ENCODE measurements at regions not wholly inside any gene's neighbourhood (a gene's known extent, or its start where the extent isn't known, plus 50 kb on each side); places are given as distances from the start of the nearest gene placed in this dataset.

DNA sequence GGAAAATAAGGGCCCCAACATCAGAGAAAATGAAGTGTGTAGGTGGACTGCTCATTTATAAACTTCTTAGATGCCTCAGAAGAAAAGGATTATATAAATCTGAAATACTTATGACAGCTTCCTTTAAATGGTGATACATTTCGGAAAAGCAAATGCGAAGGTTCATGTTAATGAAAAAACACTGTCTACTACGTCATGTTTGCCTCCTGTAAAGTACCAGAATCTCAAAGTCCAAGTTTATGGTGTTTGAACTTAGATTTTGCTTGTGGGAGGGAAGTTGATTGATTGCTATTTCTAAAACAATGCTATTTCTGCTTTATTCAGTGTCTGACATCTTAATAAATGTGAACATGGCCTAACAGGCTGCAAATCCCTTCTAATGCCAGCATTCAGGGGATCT is 514.6 kb downstream of the ZNF608 start:
- DNase-seq (ENCODE audit: low spot score): no peak

DNA sequence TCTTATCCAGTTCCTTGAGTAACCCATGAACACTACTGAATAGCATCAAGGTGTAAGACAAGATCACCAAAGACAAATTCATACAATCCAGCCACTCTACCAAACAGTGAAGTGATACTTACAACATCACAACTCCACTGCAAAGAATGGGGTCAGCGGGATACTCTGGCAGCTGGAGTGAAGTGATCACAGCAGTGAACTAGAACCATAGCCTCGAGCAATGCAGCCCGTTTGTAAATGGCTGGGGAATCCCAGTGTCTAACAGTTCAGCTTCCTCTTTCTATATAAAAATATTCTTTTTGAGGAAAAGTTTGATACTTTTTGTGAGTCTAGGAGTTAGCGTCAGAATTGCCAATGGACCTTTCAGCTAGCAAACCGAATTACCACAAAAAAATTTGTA is 515.2 kb downstream of the ZNF608 start:
- DNase-seq (ENCODE audit: low spot score): no peak

DNA sequence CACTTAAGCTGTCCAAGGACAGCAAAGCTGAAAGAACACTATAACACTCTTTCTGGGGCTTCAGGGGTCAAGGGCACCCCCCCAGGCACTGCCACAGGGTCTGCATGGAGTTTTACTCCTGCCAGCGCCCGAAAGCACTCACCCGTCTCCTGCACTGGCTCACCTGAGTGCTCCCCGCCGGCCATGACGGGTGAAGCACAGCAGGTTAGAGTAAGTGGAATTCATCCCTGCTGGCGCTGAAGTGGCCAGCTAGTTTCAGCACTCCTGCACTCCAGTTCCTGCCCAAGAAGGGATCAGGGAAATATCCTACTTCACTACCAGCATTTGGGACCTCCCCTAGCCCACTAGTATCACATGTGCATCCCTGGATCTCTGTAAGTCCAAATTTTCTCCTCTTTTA is 516.0 kb downstream of the ZNF608 start:
- DNase-seq (ENCODE audit: low spot score): no peak

DNA sequence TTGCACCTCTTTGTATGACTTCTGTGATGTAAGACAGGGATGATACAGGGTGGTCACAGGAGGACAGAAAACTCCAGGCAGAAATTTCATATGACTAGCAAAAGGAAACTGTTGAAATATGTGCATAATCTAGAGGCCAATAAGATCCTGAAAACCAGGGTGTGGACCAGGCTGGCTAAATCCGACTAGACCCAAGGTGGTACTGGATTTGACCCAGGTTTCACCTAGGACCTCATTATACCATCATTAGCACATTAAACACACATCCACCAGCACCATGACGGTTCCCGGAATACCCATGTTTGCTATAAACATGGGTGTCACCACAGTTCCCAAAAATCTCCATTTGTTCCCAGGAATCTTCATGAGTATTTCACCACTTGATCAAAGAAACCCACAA is 517.1 kb downstream of the ZNF608 start:
- DNase-seq (ENCODE audit: low spot score): no peak

DNA sequence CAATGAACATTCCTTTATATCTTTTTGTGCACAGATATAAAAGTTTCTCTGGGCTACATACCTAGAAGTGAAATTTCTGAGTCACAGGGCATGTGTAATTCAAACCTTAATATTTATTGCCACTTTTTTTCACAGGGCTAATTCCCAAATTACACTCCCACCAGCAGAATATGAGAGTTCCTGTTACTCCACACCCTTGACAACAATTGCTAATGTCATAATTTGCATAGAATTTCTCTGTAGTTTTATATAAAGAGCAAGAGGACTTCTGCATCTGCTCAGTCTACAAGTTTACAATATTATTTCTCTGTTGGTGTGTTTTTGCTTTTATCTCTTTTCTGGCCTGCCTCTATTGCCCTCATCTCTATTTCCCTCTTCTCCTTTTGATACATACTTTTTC is 518.5 kb downstream of the ZNF608 start:
- DNase-seq (ENCODE audit: low spot score): no peak

DNA sequence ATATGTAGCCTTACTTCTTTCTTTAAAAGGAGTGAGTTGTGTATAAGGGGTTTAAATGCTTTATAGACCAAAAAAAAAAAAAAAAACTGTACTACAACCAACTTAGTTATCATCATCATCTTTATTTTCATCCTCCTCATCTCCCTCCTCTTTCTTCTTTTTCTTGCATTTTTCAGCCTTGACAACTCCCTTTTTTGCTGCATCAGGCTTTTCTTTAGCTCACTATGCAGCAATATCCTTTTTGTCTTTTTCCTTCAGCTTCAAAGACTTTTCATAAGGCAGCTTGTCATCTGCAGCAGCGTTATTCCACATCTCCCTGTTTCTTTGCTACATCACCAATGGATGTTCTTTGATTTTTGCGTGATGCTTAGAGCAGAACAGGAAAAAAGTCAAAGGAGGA is 526.0 kb downstream of the ZNF608 start:
- DNase-seq (ENCODE audit: low spot score): no peak

DNA sequence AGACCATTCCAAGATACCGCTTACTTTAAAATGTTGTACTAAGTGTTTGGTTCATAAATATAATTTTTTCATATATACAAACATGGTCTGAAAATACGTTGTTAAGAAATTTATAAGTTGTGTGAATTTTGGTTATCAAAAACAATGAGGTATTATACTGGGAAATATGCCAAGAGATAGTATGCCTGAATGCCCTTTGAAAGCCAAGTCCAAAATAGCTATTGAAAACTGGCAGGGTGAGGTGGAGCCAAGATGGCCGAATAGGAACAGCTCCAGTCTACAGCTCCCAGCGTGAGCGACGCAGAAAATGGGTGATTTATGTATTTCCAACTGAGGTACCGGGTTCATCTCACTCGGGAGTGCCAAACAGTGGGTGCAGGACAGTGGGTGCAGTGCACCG is 533.5 kb downstream of the ZNF608 start:
- no peak for DNase-seq (ENCODE audit: low spot score)

DNA sequence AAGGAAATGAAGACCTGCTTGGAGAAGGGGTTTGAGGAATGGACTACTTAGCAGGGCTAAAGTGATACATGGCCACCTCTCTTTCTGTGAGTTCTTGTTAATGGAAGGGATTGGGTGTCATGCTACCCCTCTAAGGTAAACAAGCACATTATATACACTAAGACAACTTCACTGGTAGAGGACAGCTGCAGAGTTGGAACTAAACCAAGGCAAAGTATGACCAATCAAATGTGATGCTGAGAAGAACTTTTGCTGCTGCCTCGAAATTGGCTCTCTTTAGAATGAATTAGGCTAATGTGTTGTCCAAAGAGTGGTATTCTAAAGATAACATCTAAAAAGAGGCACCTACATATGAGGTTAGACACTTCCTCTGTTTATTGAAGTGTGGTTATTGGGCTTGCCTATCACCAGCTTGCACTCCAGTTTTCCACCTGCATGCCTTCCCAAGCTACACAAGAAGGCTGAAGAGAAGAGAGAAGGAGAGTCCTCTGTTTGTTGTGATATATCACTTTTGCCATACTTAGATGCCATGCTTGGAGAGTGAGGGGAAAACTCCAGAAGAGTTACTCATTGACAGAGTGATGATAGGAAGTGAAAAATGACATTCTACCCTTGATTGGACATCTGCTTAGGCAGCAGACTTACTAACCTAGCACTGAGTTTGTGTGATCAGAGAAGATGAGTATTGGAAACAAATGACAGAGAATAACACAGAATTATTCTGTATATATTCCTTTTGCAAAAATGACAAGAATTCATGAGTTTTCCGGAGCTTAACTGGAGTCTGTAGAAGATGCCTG is 536.1 kb downstream of the ZNF608 start:
- no peak for DNase-seq (ENCODE audit: low spot score)

DNA sequence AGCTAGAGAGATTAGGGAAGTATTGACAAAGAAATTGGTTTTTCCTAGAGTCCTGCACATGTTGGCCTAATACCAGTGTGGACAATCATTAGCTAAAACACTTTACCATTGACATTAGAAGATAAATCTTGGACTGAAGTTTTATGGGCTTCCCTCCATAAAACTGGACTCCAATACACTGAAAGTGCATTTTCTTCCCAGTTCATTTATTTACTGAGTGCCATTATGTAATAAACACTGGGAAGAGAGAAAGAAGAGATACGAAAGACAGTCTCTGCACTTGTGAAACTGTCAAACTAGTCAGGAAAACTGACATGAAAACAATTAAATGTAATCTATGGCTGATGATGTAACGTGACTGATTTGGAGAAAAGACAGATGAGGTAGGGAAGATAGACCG is 539.3 kb downstream of the ZNF608 start:
- no peak for DNase-seq (ENCODE audit: low spot score)

DNA sequence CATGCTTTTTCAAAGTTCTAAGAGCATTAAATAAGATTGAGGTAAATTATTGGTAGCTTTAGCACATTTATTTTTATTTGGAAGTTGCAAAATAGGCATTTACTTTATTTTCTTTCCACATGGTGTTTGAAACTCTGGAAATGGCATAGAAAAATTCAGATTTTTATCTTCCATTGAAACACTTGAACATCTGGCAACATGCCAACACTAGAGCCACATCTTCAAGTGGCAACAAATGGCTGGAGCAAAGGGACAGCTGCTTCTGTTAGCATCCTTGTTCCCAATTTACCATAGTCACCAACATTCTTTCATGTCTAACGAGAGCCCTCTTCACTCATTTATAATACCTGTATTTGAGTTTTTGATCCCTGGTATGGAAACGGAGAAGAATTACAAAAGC is 539.9 kb downstream of the ZNF608 start:
- DNase-seq (ENCODE audit: low spot score): no peak

DNA sequence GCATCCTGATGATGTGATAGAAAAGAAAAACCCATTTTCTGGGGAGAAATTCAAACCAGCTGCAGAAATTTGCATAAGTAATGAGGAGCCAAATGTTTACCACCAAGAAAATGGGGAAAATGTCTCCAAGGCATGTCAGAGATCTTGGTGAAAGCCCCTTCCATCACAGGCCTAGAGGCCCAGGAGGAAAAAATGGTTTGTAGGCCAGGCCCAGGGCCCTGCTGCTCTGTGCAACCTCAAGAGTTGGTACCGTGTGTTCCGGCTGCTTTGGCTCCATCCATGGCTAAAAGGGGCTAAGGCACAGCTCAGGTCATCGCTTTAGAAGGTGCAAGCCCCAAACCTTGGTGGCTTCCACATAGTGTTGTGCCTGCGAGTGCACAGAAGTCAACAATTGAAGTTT is 543.1 kb downstream of the ZNF608 start:
- DNase-seq (ENCODE audit: low spot score): no peak

DNA sequence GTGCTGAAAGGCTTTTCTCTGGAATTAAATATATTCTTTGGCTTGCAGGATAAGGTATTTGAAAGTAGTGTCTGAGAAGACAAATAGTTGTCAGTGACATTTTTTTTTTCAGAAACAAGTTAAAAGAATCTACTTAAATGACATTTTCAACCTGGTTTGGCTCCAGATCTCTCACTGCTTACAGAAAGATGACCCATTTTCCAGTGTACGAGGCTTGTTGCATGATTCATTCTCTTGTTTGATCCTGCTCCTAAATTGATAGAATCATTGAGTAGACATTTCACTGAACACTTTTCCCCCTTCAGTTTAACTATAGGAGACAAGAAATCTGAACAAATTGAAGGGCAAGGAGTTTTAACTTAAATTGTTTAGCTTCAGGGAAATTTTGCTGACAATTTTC is 546.1 kb downstream of the ZNF608 start:
- no peak for DNase-seq (ENCODE audit: low spot score)

DNA sequence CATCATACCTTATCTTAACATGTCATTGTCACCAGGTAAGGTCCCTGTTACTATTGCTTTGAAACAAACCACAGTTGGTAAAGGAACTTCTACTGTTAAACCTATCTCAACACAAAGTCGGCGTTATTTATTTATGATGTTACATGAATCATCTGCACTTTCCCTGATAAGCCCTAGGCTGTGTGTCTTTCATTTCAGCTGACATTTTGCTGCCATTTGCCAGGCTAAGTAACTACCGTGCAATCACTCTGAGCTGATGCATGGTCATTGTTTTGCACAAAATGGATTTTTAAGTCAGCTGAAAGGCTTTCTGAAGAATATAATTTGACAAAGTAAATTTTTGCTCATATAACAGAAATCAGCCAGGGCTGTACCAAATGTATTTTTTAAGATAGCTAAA is 546.5 kb downstream of the ZNF608 start:
- no peak for DNase-seq (ENCODE audit: low spot score)

DNA sequence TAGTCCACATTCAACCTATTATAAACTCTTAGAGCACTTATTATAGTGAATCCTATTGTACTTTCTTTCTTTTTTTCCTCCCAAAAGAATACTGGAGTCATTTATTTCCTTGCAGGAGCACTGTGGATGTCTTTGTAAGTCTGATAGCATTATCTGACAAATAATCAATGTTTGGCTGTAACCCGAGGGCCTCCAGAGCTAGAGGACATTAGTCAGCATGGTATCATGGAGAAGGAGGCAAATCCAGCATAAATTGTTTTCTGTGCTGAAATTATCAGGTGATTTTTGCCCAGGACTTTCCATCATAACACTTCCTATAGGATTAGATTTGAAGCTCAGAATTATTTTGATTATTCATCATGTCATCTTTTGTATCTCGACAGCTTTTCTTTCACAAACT is 551.0 kb downstream of the ZNF608 start:
- no peak for DNase-seq (ENCODE audit: low spot score)

DNA sequence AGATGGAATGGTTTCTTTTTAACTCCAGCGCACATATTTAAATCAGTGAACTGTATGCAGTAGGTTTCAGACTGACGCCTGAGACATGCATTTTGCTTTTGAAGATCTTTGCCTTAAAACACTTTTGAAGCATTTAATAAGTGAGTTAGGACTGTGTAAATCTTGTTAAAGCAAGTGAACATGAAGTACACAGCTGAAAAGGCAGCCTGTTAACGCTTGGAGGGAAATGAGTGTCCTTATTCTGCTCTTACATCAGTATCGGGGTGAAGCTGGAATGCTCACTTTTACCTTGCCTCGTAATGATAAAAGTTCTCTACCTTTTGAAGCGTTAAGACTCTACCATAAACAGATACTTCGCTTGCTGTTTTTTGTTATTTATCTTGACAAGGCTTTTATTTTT is 552.2 kb downstream of the ZNF608 start:
- DNase-seq (ENCODE audit: low spot score): no peak

DNA sequence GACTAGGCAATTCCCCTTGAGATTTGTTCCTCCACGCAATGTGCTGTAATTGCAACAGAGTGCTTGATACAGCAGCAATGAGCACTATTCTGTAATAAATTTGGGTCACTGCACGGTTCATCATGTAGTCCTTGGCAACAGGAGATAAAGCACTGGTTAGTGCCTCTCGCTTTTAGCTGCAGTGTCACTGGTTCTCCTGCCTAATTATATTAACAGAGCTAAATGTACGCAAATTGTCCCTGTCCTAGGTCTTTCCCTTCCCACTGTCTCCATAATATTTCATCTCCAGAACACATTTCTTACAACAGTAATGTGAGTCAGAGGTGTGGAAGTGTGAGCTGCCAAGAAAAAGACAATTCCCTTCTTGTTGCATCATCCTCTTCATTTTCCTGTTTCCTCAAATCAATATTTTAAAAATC is 553.1 kb downstream of the ZNF608 start:
- peak; percentile 8 for DNase-seq (ENCODE audit: low spot score)

DNA sequence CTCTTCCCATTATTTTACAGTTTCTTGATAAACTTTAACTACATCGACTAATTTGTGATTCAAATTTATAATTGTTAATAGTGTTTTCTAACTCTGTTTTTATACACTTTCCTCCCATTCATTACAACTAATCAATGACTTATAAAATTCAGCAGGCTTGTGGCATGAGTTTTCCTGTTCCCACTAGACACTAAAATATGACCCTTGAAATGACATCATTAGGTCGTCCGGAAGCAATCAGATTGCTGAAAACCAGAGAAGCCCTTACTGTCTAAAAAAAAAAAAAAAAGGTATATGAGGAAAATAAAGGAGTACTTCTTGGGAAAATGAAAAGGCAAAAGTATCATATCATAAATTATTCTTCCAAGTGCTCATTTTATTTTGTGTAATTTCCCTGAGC is 553.7 kb downstream of the ZNF608 start:
- no peak for DNase-seq (ENCODE audit: low spot score)

DNA sequence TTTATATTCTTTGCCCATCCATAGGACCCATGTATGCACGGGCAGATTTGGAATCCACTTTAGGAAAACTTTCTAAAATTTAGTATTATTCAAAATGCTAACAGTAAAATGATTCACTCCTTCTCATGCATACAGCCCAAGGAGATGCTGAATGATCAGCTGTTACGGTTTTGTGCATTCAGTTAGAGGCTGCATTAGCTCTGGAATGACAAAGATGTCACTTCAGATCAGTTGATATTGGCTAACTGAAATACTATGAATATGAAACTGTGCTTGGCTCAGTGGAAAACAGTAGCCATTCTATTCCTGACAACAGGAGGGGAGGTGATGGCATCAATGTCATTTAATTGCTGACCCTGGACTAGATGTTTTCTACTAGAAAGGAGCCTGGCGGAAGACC is 560.7 kb downstream of the ZNF608 start:
- no peak for DNase-seq (ENCODE audit: low spot score)

DNA sequence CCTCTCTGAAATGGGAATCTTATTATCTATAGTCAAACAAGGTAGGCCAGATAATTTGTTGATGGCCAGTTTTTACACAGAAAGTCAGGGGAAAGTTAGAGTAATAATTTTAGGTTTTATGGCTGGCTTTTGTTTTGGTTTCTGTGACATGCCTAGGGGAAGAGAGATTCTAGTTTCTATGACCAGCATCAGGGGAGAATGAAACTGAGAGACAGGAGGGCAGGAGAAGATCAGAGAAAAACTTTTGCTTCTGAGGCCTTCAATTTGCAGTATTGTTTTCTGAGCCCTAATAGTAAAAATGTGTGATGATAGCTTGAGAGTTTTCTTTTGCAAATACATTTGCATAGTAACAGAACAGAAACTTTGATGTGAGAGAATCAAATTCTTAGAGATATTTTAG is 564.3 kb downstream of the ZNF608 start:
- DNase-seq (ENCODE audit: low spot score): no peak

DNA sequence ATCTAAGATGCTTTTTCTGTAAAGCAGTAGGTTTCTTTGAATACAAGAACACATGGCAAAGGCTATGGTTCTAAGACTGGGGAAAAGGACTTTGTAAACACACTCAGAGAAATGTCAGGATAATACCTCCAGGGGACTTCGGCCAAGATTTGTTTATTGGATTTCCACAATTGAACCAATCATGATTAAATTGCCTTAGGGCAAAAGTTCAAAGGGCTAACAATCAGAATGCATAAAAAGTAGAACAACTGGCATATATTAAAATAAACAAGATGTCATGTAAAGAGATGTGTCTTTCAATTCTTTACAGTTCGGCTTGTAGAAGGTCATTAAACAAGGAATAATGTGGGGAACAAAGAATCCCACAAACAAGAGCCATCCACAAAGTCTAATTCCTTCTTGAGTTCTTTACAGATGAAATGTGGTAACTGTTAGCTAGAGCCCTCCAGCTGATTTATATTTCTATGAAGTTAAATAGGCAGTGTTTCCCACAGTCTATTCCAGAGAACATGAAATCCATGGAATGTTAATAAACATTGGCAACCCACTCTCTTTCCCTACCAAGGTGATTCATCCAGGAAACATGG is 565.5 kb downstream of the ZNF608 start:
- DNase-seq (ENCODE audit: low spot score): no peak

DNA sequence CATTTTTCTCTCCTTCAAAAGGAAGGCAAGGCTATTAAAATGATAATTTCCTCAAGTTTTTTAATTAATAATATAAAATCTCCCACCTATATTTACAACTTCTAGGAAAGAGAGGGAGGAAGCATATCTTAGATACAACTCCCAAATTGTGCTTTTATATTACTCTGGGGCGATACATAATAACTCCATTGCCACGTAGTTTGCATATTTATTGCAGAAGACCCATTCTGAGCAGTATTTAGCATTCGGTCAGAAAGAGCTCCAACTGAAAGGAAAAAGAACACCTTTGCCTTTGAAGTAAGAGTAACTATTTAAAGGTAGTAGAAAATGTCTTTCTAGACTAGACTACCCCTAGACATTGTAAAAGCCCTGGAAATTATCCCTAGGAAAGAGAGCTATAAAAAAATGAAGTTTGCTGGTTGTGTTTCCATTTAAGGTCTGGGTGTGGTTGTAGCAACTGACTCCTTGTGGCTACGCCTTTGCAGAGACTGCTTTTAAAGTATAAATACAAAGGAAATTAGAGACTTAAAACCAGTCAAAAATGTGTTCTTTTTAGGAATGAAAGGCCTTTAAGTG is 566.1 kb downstream of the ZNF608 start:
- DNase-seq (ENCODE audit: low spot score): no peak

DNA sequence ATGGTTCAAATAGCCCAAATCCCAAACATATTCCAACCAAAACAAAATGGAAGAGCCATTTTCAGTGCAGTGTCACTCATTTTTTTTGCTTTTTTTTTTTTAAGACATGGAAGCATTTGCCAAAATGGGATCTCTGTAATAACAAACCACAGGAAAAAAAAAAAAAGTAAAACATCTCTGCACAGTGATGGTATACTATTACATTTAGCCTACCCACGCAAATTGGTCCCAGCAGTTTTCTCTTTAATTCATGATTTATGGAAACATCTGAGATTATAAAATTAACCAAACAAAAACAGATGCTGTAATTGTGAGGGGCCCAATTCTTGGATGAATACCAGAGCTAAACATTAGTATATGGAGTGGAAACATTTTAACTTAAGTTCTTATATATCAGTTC is 566.6 kb downstream of the ZNF608 start:
- DNase-seq (ENCODE audit: low spot score): no peak

DNA sequence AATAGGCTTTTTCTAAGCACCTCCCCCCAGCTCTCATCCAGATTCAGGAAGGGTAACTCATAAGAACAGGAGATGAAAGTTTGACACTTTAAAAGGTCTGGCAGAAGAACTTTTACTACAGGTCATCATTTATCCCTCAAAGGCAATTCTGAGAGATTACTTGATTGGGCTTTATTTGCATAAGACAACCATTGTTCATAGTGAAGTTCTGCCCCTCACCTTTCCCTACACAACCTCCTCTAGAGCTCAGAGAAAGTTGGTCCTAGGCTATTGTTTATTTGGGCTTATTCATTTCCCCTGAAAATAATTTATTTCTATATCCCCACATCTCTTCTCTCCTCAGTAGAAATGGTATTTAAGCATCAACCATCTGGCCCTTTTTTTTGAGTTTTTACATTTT is 568.4 kb downstream of the ZNF608 start:
- DNase-seq (ENCODE audit: low spot score): no peak

DNA sequence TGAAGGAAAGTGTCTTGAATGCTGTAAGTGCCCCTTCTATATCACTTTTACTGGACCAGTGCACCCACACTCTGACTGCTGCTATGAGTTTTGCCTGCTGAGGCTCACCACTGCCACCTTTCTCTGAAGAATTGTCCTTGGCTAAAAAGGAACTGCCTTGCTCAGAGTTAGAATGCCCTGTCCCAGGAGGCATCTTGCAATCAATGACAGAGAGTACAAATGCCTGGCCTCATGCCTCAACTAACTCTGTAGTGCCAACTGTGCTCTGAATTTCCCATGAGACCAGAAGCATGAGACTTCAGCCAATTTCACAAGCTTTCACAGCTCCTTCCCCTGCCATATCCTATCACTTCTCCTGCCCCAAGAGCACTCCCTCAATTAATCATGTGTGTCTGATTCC is 569.7 kb downstream of the ZNF608 start:
- DNase-seq (ENCODE audit: low spot score): no peak

Data from AG08396 (cell line).